ENCODE measurements at regions not wholly inside any gene's neighbourhood (a gene's known extent, or its start where the extent isn't known, plus 50 kb on each side); places are given as distances from the start of the nearest gene placed in this dataset.

DNA sequence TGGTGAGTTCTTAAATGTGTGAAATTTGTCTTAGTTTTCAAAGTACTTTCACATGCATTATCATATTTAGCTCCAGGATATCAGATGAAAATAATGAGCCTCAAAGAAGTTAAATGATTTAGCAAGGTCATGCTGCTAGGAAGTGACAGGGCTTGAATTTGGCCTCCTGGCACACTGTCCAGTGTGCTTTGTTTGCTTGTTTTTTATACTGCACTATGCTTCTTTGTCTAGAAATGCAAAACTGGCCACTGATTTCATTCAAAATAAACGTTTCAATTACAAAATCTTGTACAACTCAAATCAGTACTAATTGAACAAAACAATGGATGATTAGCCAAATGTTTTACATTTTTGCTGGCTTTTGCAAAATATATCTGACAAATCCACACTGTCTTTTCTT, 583.3 kb upstream of the CBLB start:
- Histone ChIP-seq H3K36me3 (no peaks in the 10 kb centered on the region), H3K4me3 (no peak overlapping the region), H3K4me1 (no peaks in the 10 kb centered on the region), H3K27ac (no peak overlapping the region), H3K9me3 (no peaks in the 10 kb centered on the region), H3K27me3 (no peaks in the 10 kb centered on the region)
- DNase-seq, result no peak
- intact Hi-C loops (cut with DNase I; ENCODE audit: low total_unique reads), result no loop called here
- TF ChIP-seq, protein P1, sequence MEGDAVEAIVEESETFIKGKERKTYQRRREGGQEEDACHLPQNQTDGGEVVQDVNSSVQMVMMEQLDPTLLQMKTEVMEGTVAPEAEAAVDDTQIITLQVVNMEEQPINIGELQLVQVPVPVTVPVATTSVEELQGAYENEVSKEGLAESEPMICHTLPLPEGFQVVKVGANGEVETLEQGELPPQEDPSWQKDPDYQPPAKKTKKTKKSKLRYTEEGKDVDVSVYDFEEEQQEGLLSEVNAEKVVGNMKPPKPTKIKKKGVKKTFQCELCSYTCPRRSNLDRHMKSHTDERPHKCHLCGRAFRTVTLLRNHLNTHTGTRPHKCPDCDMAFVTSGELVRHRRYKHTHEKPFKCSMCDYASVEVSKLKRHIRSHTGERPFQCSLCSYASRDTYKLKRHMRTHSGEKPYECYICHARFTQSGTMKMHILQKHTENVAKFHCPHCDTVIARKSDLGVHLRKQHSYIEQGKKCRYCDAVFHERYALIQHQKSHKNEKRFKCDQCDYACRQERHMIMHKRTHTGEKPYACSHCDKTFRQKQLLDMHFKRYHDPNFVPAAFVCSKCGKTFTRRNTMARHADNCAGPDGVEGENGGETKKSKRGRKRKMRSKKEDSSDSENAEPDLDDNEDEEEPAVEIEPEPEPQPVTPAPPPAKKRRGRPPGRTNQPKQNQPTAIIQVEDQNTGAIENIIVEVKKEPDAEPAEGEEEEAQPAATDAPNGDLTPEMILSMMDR (IDR thresholded peaks at IDR 0.05), result no peak
- TF ChIP-seq POLR2A (IDR thresholded peaks at IDR 0.05), result no peak

GRCh38 chr3:106454497-106454896, 585.7 kb upstream of the CBLB start:
- no peaks in the 10 kb centered on the region for H3K27me3 ChIP-seq
- H3K9me3 ChIP-seq, result no peaks in the 10 kb centered on the region
- no peaks in the 10 kb centered on the region for H3K4me1 ChIP-seq
- intact Hi-C loops (cut with DNase I; ENCODE audit: low total_unique reads), result no loop called here
- no peaks in the 10 kb centered on the region for H3K36me3 ChIP-seq
- TF ChIP-seq, protein P1 (IDR thresholded peaks at IDR 0.05), result no peak
- no peak for TF ChIP-seq POLR2A (IDR thresholded peaks at IDR 0.05)
- H3K27ac ChIP-seq, result no peak overlapping the region
- no peak for DNase-seq
- H3K4me3 ChIP-seq, result no peak overlapping the region

DNA sequence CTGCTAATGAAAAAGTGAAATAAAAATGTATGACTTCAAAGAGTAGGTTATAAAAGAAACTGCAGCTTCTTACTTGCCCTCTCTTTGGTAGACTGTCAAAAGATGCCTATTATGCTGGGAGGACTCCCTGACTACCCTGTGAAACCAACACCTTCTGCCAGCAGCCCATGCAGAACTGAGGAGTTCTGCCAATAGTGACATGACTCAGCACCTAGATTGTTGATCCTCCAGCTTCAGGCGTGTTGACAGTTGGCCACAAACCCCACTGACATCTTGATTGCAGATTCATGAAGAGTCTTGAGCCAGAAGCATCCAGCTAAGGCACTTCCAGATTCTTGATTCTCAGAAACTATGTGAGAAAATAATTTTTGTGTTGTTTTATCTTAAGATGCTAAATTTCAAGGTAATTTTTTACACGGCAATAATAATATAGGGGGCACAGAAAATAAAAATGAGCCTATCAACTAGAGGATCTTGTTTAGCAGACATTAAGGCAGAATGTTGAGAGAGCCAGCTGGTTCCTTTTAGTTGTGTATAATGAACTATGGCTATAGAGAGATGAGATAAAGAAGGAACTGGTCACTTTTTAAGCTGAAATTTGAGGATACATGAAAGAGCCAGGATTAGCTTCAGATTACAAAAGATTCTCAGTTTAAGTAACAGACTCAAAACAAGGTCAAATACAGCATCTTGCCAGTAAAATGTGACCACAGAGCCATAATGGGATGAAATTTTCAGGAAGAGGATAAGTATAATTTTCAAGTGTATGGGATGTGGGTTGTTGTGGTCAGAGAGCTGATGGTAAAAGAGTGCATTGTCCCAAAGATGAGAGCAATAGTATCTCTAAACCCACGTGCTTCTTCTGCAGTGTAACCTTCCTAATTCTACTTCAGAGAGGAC, 588.7 kb upstream of the CBLB start:
- intact Hi-C loops (cut with DNase I; ENCODE audit: low total_unique reads), result no loop called here
- DNase-seq, result no peak
- H3K27ac ChIP-seq, result no peak overlapping the region
- TF ChIP-seq, protein P1 (IDR thresholded peaks at IDR 0.05), result no peak
- TF ChIP-seq POLR2A (IDR thresholded peaks at IDR 0.05), result no peak
- no peaks in the 10 kb centered on the region for H3K27me3 ChIP-seq
- H3K9me3 ChIP-seq, result no peaks in the 10 kb centered on the region
- no peaks in the 10 kb centered on the region for H3K4me1 ChIP-seq
- no peak overlapping the region for H3K4me3 ChIP-seq
- H3K36me3 ChIP-seq, result no peaks in the 10 kb centered on the region

GRCh38 chr3:106458952-106459351, 590.1 kb upstream of the CBLB start:
- H3K27ac ChIP-seq, result no peak overlapping the region
- no peaks in the 10 kb centered on the region for H3K27me3 ChIP-seq
- no peaks in the 10 kb centered on the region for H3K36me3 ChIP-seq
- no peaks in the 10 kb centered on the region for H3K4me1 ChIP-seq
- no peak for TF ChIP-seq POLR2A (IDR thresholded peaks at IDR 0.05)
- TF ChIP-seq, protein P1 (IDR thresholded peaks at IDR 0.05), result no peak
- DNase-seq, result no peak
- intact Hi-C loops (cut with DNase I; ENCODE audit: low total_unique reads), result no loop called here
- H3K4me3 ChIP-seq, result no peak overlapping the region
- H3K9me3 ChIP-seq, result no peaks in the 10 kb centered on the region

DNA sequence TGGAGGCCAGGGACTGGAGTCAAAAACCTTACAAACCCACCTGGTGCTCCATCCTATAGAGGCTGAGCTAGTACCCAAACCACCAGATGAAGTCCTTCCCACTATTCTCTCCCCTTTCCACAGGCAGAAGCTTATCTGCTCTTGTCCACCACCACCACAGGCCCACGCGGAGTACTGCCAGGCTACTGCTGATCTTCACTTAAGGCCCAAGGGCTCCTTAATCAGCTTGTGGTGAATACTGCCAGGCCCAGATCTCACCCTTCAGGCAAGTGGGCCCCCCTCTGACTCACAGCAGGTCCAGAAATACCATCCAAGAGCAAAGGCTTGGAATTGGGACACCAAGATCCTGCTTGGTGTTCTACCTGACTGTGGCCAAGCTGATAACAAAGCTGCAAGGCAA, 598.1 kb upstream of the CBLB start:
- intact Hi-C loops (cut with DNase I; ENCODE audit: low total_unique reads), result no loop called here

More for the DNA sequence above, 598.1 kb upstream of the CBLB start:
- Histone ChIP-seq H3K4me3 (no peak overlapping the region), H3K27me3 (no peaks in the 10 kb centered on the region), H3K27ac (no peak overlapping the region), H3K36me3 (no peaks in the 10 kb centered on the region), H3K9me3 (no peaks in the 10 kb centered on the region), H3K4me1 (no peaks in the 10 kb centered on the region)
- no peak for DNase-seq
- TF ChIP-seq, protein P1 (IDR thresholded peaks at IDR 0.05), result no peak
- no peak for TF ChIP-seq POLR2A (IDR thresholded peaks at IDR 0.05)

Data from uterus (tissue), 3 donors.